Right lung (tissue), 2 donors: ENCODE measurements at regions not wholly inside any gene's neighbourhood (a gene's known extent, or its start where the extent isn't known, plus 50 kb on each side); places are given as distances from the start of the nearest gene placed in this dataset.
A peak's percentile ranks its signal among the peaks of the same experiment; 100 is the strongest.

ENCODE experiments used
- DNase-seq, 2 donors: peaks; one replicate each; pipeline ENCODE4 v3.0.0-alpha.2; 2013

DNA sequence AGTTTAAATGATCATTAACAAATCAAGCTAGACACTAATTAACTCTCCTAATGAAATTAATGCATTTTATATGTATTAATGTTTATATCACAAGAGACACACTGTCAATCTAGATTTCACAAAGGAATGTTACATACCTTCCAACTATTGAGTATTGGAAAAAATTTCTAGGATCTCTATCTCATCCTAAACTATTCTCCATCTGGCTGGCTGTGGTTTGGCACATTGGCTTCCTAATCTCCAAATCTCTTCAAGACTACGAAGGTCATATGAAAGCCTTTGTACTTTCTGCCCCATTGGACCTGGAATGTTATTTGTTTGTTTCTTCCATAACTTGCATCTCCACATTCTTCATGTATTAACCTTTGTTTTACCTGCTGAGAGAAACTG lies 1160.0 kb downstream of the ADGRL3 start:
- no peak for DNase-seq

DNA sequence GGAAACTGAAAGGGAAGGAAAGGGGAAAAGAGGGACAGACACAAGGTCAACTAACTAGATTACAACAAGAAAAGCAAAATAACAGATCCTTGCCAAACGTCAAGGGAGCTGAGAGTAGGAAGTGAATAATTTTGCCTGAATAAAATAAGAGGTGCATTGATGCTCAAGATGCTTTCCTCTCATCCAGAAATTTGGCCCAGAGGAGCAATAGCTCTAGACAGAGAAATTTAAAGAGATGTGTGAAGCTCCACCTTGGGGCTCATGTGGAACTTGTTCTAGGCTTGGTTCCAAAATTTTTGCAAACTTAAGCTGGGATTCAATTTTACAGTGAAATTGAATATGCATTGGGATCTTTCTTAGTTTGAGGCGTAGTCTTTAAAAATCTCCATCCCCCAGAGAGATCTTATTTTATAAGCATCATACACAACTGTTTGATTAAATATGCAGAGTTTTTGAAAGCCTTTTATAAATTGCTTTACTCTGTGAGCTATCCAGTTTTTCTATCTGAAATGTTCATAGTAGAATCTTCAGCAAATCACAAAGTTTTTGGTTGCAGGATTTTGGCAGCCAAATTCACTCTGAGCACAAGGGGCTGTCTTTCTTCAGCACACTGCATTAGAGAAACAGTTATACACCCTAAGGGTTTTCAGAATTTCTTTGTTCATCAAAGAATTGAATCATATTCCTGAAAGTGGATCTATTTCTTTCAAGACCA lies 1159.5 kb downstream of the ADGRL3 start:
- DNase-seq, result no peak

DNA sequence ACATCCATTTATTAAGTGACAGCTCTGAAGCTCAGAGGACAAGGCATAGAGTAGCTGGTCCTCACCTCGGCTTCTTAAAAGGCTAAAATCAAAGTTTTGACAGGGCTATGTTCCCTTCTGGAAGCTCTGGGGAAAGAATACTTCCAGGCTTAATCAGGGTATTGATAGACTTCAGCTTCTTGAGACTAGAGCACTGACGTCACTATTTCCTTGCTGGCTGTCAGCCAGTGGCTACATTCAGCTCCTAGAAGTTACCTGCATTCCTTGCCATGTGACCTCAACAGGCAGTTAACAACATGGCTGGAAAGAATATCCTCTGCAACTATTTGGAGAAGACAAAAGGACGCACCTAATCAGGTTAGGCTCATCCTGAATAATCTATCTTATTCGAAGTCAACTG lies 1144.8 kb downstream of the ADGRL3 start:
- no peak for DNase-seq

DNA sequence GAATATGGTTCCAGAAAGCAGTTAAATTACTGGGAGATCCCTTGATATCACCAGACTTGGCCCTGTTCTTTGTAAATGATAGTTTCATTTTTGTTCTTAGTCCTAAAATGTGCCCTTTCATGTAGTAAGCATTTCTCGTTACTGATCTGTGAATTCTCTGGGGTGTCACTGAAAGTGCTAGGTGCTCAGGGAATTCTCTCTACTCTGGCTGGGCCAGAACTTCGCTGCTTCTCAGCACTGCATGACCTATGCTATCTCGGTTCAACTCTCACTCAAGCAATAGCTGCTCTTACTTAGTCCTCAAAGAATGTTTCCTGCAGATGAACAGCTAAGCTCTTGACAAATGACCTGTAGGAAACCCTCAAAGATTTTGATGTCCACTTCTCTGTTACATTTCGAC lies 1144.3 kb downstream of the ADGRL3 start:
- no peak for DNase-seq

- no peak for DNase-seq
Measured at GRCh38 chr4:62342346-62342745, 1142.2 kb downstream of the ADGRL3 start.

- no peak for DNase-seq
Measured at GRCh38 chr4:62328526-62328925, 1128.4 kb downstream of the ADGRL3 start.

DNA sequence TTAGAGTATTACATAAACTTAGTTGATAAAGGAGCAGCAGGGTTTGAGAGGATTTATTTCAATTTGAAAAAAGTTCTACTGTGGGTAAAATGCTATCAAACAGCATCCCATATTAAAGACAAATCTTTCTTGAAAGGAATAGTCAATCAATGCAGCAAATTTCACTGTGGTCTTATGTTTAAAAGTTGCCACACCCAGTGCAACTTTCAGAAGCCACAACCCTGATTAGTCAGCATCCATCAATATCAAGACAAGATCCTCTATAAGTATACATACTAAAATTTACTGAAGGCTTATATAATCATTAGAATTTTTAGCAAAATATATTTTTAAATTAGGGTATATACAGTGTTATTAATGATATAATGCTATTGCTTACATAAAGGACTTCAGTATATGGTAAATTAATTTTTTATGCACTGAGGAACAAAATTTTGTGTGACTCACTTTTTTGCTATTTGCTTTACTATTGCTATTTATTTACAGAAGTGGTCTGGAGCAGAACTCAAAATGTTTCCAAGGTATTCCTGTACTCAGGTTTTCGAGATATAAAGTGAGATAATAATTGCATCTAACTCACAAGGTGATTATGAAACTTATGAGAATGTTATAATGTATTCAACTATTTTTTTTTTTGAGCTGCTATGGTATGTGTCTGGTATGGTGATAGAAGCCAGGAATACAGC lies 1127.6 kb downstream of the ADGRL3 start:
- no peak for DNase-seq

DNA sequence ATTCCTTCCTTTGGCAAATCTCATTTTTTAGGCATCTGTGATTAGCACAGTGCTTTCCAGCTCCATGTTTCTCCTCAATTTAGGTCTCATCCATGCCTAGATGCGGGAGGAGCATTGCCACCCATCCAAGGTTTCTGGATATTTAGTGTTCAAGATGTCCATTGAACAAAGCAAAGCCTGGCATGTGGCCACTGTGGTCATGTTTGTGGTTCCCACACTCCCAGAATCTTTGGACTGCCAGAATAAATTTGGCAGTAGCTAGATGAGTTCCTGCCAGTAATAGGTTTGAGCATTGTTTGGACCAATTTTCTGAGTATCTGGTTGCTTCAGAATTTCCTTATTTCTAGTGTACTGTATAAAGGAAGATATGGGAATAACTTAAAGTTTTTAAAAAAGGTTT lies 1124.1 kb downstream of the ADGRL3 start:
- no peak for DNase-seq

- no peak for DNase-seq
Measured at GRCh38 chr4:62320612-62321011, 1120.5 kb downstream of the ADGRL3 start.

DNA sequence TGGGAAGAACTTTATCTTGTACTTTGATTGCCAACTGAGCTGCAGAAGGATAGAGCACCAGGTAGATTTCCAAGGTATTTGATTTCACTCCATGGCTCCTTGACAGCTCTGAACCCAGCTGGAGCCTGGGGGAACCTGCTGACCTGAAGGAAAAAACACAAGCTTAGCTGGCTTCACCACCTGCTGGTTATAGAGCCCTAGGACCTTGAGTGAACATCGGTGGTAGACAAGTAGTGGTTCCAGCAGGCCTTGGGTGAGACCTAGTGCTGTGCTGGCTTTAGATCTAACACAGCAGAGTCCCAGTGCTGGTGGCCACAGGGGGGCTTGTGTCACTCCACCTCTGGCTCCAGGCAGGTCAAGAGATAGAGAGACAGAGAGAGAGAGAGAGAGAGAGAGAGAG lies 1102.6 kb downstream of the ADGRL3 start:
- DNase-seq, result no peak

DNA sequence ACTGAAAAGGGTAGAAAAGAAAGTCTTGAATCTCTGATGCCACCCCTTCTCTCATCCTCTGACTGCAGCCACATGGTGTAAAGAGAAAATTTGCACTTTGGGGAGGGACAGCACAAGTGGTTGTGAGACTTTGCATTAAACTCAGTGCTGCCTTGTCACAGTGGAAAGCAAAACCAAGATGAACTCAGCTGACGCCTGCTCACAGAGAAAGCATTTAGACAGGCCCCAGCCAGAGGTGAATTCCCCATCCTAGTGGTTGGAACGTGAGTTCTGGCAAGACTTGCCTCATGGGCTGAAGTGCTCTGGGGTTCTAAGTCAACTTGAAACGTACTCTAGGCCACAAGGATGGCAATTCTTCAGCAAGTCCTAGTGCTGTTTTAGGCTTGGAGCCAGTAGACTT lies 1101.4 kb downstream of the ADGRL3 start:
- DNase-seq, result no peak

- DNase-seq, result no peak
Measured at GRCh38 chr4:62293551-62293950, 1093.4 kb downstream of the ADGRL3 start.

DNA sequence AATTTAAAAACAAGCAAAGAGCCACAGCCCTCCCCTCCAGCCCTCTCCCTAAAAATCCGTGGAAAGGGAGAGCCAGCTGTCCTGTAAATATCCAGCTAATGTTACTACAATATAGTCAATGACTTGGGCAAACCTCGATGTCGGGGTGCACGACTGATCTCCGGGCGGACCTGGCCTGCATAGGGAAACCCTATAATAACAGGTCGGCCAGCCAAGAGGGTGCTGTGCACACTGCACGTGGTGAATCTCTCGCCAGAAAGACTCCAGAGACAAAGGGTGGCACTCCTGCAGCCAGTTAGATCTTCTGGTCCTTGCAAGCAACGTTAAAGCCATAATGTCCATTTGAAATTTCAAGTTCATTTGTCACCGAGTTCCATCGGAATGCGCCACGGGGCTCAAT lies 1092.8 kb downstream of the ADGRL3 start:
- no peak for DNase-seq

DNA sequence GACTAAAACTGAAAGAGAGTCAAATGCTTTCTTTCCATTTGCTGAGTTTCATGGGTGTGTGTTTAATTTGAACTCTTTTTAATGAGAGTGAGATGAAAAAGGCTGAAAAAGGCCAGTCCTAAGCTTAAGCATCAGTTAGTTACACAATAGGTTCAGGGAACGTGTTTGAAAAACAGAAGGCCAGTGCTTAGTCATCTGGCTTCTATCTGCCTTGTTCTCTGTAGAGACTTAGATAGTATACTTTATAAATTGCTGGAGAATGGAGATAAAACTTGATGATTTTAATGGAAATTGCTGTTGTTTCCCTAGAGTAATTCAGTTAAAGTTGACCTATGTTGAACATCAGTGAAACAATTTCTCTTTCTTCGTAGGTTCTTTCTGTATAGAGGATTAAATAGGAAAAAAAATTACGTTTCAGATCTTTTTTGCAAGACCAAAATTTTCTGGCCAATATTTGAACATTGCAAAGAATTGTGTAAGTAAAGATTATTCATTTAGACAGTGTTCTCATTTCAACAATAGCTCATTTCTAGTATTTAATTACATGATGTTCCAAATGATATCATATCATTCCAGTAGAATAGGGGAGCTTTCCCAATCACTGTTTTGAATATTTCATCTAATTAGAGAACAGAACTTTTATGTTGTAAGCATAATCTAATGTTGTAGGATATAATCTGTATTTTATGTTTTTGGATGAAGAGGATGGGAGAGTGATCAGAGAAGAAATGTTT lies 1088.8 kb downstream of the ADGRL3 start:
- peak; percentile 13 to 42 for DNase-seq

DNA sequence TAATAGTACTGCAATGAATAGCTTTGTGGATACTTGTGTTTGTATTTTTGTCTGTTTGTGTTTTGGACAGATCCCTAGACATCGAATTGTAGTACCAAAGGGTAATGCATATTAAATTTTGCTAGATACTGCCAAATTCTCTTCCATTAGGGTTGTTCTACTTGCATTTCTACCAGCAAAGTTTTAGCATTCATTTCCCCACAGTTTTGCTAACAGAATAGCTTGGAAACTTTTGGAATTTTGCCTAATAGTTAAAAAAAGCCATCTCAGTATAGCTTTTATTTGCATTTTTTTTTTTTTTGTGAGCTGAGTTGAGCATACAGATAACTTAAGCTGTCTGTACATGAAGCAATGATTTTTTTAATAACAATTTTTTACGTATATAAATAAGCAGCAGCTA lies 1084.9 kb downstream of the ADGRL3 start:
- DNase-seq, result peak; percentile 2 to 14

DNA sequence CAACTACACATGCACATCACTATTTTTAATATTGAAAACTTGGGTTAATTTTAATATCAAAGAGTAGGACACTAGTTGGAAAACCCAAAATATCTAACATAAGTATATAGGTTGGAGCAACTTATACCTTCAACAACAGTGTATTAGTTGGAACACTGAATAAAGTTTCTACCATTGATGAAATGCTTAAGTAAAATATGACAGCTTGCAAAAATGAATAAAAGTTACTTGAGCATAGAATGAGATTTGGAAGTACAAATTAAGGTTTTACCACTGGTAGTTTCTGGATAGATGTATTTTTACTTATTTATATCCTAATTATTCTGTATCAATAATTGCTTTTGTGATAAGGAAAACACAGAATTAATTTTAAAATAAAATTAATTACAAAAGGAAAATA lies 1079.6 kb downstream of the ADGRL3 start:
- no peak for DNase-seq

DNA sequence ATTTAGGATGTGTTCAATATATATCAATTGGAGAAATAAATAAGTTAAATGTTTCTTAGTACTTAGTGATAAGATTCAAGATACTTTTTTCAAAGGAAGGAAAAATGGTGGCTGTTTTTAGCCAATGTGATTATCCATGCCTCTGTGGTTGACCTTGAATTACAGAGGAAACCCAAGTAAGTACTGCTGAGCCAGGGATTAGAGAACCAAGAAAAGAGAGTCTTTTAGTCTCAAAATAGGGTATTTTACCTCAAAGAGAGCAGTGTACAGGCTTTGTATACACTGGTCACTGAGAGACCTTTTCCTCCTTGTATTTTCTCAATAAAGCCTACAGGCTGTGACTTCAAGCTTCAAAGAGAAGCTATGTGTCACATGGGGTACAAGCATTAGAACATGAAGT lies 1075.3 kb downstream of the ADGRL3 start:
- DNase-seq, result no peak

- no peak for DNase-seq
Measured at GRCh38 chr4:62274782-62275181, 1074.7 kb downstream of the ADGRL3 start.

DNA sequence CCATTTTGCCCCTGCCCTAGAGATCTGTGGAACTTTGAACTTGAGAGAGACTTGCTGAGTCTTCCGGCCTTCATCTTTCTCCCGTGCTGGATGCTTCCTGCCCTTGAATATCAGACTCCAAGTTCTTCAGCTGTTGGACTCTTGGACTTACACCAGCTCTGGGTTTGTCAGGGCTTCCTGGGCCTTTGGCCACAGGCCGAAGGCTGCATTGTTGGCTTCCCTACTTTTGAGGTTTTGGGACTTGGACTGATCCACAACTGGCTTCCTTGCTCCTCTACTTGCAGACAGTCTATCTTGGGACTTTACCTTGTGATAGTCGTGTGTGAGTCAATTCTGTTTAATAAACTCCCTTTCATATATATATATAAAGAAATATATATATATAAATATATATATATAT lies 1071.0 kb downstream of the ADGRL3 start:
- no peak for DNase-seq

GRCh38 chr4:62269918-62270317 lies 1069.8 kb downstream of the ADGRL3 start:
- DNase-seq, result no peak

- no peak for DNase-seq
Measured at GRCh38 chr4:62263454-62263853, 1063.3 kb downstream of the ADGRL3 start.

DNA sequence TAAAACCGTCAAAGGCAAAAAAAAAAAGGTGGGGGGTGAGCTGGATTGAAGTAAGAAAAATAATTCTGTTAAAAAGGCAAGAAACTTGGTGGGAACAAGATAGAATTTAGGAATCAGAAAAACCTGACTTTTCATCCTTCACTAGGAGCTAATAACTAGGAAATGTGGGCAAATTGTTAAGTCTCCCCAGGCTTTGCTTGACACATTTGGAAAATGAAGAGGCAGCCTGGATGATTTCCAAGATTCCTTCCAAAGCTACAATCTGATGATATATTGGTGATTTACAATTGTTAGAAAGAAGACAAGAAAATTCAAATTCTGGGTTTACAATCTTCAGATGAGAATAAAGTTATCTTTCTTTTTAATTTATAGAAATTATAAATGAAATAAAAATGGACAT lies 1062.5 kb downstream of the ADGRL3 start:
- no peak for DNase-seq

DNA sequence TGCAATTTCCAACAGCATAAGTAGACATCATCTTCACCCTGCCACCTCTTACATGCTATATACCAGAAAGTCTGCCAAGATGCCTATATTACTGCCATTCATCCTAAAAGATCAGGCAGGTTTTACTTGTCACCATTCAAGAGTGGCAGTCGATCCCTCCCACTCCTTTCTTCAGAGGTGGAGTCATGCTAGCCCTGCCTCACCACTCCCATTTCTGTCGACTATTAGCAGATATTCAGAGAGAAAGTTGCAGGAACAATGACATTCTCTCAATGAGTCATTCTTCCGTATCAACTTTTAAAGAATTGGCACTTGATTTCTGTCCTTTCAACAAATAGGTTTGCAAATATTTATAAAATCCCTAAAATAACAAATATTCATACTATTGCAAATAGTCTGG lies 1060.1 kb downstream of the ADGRL3 start:
- DNase-seq, result no peak
